ENCODE measurements at regions not wholly inside any gene's neighbourhood (a gene's known extent, or its start where the extent isn't known, plus 50 kb on each side); places are given as distances from the start of the nearest gene placed in this dataset.

DNA sequence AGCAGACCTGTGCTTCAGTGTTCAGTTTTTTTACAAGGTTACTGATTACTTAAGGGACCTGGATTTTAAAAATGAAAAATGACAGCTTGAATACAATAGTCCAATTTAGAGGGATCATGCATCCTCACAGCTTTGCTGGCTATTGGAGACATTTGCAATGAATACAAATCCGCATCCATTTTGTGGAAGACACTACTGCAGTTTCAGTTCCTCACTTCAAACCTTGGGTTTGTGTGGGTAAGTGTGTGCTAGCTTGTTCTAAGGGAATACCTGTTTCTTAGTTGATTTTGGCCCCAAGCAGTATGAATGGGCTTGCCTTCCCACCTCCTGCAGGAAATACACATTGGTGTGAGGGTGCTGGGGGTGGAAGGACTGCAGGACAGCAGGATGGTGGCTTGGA is 222.4 kb downstream of the OLFM4 start:
- Histone ChIP-seq H2AFZ (ENCODE audit: insufficient read depth, low read depth, low read length, poor library complexity, severe bottlenecking) (no peak overlapping the region), H3K79me2 (ENCODE audit: insufficient read depth, low read length) (no peaks in the 10 kb centered on the region), H4K20me1 (ENCODE audit: insufficient read depth, low read length) (no peaks in the 10 kb centered on the region), H3K9me3 (replicated peaks in 1 of 2; ENCODE audit: control insufficient read depth in 1 of 2, insufficient read depth in 1 of 2, low read length in 2 of 2) (no peaks in the 10 kb centered on the region), H3K9ac (ENCODE audit: insufficient read depth, low read length, poor library complexity, severe bottlenecking) (no peak overlapping the region), H3K27me3 (ENCODE audit: control insufficient read depth in 2 of 2, insufficient read depth in 2 of 2, low read length in 2 of 2) (no peaks in the 10 kb centered on the region), H3K27ac (ENCODE audit: low read depth in 1 of 2, low read length in 2 of 2) (no peak overlapping the region), H3K4me2 (replicated peaks; ENCODE audit: extremely low read depth, low read length, poor library complexity, severe bottlenecking) (no peak overlapping the region), H3K4me1 (ENCODE audit: control insufficient read depth in 1 of 2, insufficient read depth in 2 of 2, low read length in 2 of 2) (no peaks in the 10 kb centered on the region), H3K36me3 (replicated peaks in 1 of 2; ENCODE audit: control insufficient read depth in 1 of 2, insufficient read depth in 2 of 2, low read length in 2 of 2) (no peaks in the 10 kb centered on the region), H3K4me3 (replicated peaks in 1 of 3; ENCODE audit: low read depth in 2 of 3, low read length in 3 of 3) (no peak overlapping the region)
- intact Hi-C loops (cut with micrococcal nuclease): no loop called here
- H3K9me3 Mint-ChIP-seq: peaks cover 0 to 2% (median 0%) of the 10 kb centered on the region in 7 donors
- no peak for DNase-seq
- H3K4me3 Mint-ChIP-seq: no peak overlapping the region
- no peaks in the 10 kb centered on the region for H3K4me1 Mint-ChIP-seq
- H3K27me3 Mint-ChIP-seq (ENCODE audit: low read depth in 3 of 3): peaks cover 0 to 4% (median 0%) of the 10 kb centered on the region in 3 donors
- no peaks in the 10 kb centered on the region for H3K36me3 Mint-ChIP-seq
- TF ChIP-seq, protein P1, sequence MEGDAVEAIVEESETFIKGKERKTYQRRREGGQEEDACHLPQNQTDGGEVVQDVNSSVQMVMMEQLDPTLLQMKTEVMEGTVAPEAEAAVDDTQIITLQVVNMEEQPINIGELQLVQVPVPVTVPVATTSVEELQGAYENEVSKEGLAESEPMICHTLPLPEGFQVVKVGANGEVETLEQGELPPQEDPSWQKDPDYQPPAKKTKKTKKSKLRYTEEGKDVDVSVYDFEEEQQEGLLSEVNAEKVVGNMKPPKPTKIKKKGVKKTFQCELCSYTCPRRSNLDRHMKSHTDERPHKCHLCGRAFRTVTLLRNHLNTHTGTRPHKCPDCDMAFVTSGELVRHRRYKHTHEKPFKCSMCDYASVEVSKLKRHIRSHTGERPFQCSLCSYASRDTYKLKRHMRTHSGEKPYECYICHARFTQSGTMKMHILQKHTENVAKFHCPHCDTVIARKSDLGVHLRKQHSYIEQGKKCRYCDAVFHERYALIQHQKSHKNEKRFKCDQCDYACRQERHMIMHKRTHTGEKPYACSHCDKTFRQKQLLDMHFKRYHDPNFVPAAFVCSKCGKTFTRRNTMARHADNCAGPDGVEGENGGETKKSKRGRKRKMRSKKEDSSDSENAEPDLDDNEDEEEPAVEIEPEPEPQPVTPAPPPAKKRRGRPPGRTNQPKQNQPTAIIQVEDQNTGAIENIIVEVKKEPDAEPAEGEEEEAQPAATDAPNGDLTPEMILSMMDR (IDR thresholded peaks at IDR 0.05): no peak
- WGBS (ENCODE audit: insufficient coverage): no CpG with 5 or more reads among the region's 1 CpG
- H3K27ac Mint-ChIP-seq: peak overlapping the region in 1 of 7 donors; percentile 16

DNA sequence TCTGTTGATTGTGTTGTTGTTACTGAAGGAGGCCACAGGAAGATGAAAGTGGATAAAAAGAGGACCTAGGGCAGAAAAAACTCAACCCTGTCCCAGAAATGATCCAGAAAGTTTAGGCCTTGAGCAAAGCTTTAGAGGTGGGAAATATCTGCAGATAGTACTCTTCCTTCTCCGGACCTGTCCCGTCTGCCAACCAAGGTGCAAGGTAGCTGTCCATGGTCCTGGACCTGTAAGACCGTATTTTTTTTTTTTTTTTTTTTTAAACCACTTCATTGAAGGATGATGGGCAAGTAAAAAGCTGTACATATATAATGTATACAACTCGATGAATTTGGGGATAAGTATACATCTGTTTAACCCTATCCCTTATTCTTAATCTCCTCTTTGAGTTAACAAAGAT is 225.9 kb downstream of the OLFM4 start:
- Histone ChIP-seq H3K79me2 (ENCODE audit: insufficient read depth, low read length) (no peaks in the 10 kb centered on the region), H3K4me2 (replicated peaks; ENCODE audit: extremely low read depth, low read length, poor library complexity, severe bottlenecking) (no peak overlapping the region), H3K4me3 (replicated peaks in 1 of 3; ENCODE audit: low read depth in 2 of 3, low read length in 3 of 3) (no peak overlapping the region), H3K9ac (ENCODE audit: insufficient read depth, low read length, poor library complexity, severe bottlenecking) (no peak overlapping the region), H3K27ac (ENCODE audit: low read depth in 1 of 2, low read length in 2 of 2) (no peak overlapping the region), H3K4me1 (ENCODE audit: control insufficient read depth in 1 of 2, insufficient read depth in 2 of 2, low read length in 2 of 2) (no peaks in the 10 kb centered on the region), H3K9me3 (replicated peaks in 1 of 2; ENCODE audit: control insufficient read depth in 1 of 2, insufficient read depth in 1 of 2, low read length in 2 of 2) (no peaks in the 10 kb centered on the region), H4K20me1 (ENCODE audit: insufficient read depth, low read length) (no peaks in the 10 kb centered on the region), H2AFZ (ENCODE audit: insufficient read depth, low read depth, low read length, poor library complexity, severe bottlenecking) (no peak overlapping the region), H3K27me3 (ENCODE audit: control insufficient read depth in 2 of 2, insufficient read depth in 2 of 2, low read length in 2 of 2) (no peaks in the 10 kb centered on the region), H3K36me3 (replicated peaks in 1 of 2; ENCODE audit: control insufficient read depth in 1 of 2, insufficient read depth in 2 of 2, low read length in 2 of 2) (no peaks in the 10 kb centered on the region)
- no peak for DNase-seq
- Mint-ChIP-seq H3K9me3 (no peaks in the 10 kb centered on the region), H3K27me3 (ENCODE audit: low read depth in 3 of 3) (peaks cover 0 to 4% (median 2%) of the 10 kb centered on the region in 3 donors), H3K27ac (no peak overlapping the region), H3K4me1 (no peaks in the 10 kb centered on the region), H3K4me3 (no peak overlapping the region), H3K36me3 (no peaks in the 10 kb centered on the region)
- no CpG with 5 or more reads among the region's 4 CpGs for WGBS (ENCODE audit: insufficient coverage)
- TF ChIP-seq, protein P1 (IDR thresholded peaks at IDR 0.05): no peak
- intact Hi-C loops (cut with micrococcal nuclease): no loop called here
